SU-DHL-6 (cell line): ENCODE measurements at regions not wholly inside any gene's neighbourhood (a gene's known extent, or its start where the extent isn't known, plus 50 kb on each side); places are given as distances from the start of the nearest gene placed in this dataset.

Source experiments
- H2AFZ ChIP-seq: fragments of 200-600 bp; sonication (generic); 2 replicates; pipeline ENCODE4 v1.6.1; 2014; ENCODE audit warnings: low read depth, mild to moderate bottlenecking, moderate library complexity, mixed read lengths, antibody characterized with exemption, low read length; ENCODE audit not compliant: severe bottlenecking
- H3F3A ChIP-seq: fragments of 200-600 bp; shearing (Covaris generic); 2 replicates; pipeline ENCODE4 v1.6.0; 2016; ENCODE audit warnings: antibody characterized with exemption, mild to moderate bottlenecking; ENCODE audit not compliant: insufficient read depth
- H3K27ac ChIP-seq: fragments of 200-600 bp; sonication (generic); 2 replicates; pipeline ENCODE4 v1.5.1; 2016; ENCODE audit warnings: low read depth, mild to moderate bottlenecking, low read length, moderate library complexity, mixed read lengths
- H3K27me3 ChIP-seq: fragments of 200-600 bp; sonication (generic), shearing (Covaris generic); 2 replicates; pipeline ENCODE4 v1.6.0; 2014; ENCODE audit warnings: mild to moderate bottlenecking, low read length
- H3K36me3 ChIP-seq: fragments of 200-600 bp; sonication (generic); 2 replicates; pipeline ENCODE4 v1.6.1; 2014; ENCODE audit warnings: mild to moderate bottlenecking, low read length, mixed read lengths
- H3K4me2 ChIP-seq: fragments of 300-600, 200-600 bp; shearing (Covaris generic), sonication (generic); 2 replicates; pipeline ENCODE4 v1.6.0; 2014; ENCODE audit warnings: low read length, low read depth, mild to moderate bottlenecking; ENCODE audit not compliant: poor library complexity, severe bottlenecking
- H3K4me3 ChIP-seq: fragments of 200-600 bp; sonication (generic); 2 replicates; pipeline ENCODE4 v1.5.1; 2014; ENCODE audit warnings: antibody characterized with exemption, low read length, mild to moderate bottlenecking, mixed read lengths; ENCODE audit not compliant: insufficient read depth, poor library complexity, severe bottlenecking
- H3K79me2 ChIP-seq: fragments of 200-600 bp; sonication (generic); 2 replicates; pipeline ENCODE4 v1.6.1; 2014; ENCODE audit warnings: mild to moderate bottlenecking, low read length, moderate library complexity; ENCODE audit not compliant: insufficient read depth
- H3K9ac ChIP-seq: fragments of 200-600 bp; sonication (generic); 2 replicates; pipeline ENCODE4 v1.7.0; 2014; ENCODE audit warnings: mild to moderate bottlenecking, low read length
- H3K9me2 ChIP-seq: fragments of 200-600 bp; sonication (generic); replicated peaks from 2 replicates; pipeline ENCODE4 v1.6.1; 2014; ENCODE audit warnings: low read length; ENCODE audit not compliant: insufficient read depth
- H3K9me3 ChIP-seq: fragments of 200-600 bp; sonication (generic); 2 replicates; pipeline ENCODE4 v1.6.1; 2014; ENCODE audit warnings: low read length, mixed read lengths; ENCODE audit not compliant: insufficient read depth
- H4K20me1 ChIP-seq: fragments of 200-600 bp; sonication (generic); 2 replicates; pipeline ENCODE4 v1.6.1; 2014; ENCODE audit warnings: low read depth, mild to moderate bottlenecking, antibody characterized with exemption, low read length, moderate library complexity, mixed read lengths
- EZH2phosphoT487 ChIP-seq: fragments of 200-600 bp; sonication (generic), shearing (Covaris generic); conservative IDR thresholded peaks from 2 replicates; pipeline ENCODE4 v1.6.1; 2018; ENCODE audit warnings: mild to moderate bottlenecking, antibody characterized with exemption, low read length, moderate library complexity, mixed read lengths
- TF ChIP-seq, protein P1 (sequence below): fragments of 200-600 bp; sonication (generic); IDR thresholded peaks from one replicate; pipeline ENCODE4 v1.5.1; 2017; ENCODE audit warnings: antibody characterized with exemption, mild to moderate bottlenecking, low read length, moderate library complexity; ENCODE audit not compliant: insufficient read depth, poor library complexity, severe bottlenecking

DNA sequence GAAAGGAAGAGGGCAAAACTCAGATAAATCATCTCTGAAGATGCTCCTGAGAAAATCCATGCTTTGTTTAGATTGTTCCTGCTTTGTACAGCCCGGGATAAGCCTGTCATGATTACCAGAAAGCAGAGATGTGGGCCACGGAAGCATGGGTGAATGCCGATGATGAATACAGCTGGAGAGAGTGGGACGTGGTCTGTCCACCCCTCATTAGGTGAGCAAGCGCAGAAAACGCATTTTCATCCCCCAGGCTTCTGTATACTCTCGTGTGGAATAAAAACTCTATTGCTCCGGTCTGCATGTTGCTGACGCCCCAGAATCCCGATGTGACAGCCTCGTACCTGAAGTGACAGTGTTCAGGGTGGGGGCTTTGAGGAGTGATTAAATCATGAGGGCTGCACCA lies 52.0 kb upstream of the SALL3 start:
- Histone ChIP-seq H3K9ac (no peak overlapping the region), H3K4me3 (no peak overlapping the region), H3K4me2 (no peak overlapping the region), H3K27ac (no peak overlapping the region), H3K27me3 (no peaks in the 10 kb centered on the region), H3K9me3 (no peaks in the 10 kb centered on the region), H3F3A (no peaks in the 10 kb centered on the region), H3K9me2 (no peaks in the 10 kb centered on the region), H2AFZ (no peak overlapping the region), H3K79me2 (no peaks in the 10 kb centered on the region), H3K36me3 (no peaks in the 10 kb centered on the region), H4K20me1 (no peaks in the 10 kb centered on the region)
- TF ChIP-seq, protein P1, sequence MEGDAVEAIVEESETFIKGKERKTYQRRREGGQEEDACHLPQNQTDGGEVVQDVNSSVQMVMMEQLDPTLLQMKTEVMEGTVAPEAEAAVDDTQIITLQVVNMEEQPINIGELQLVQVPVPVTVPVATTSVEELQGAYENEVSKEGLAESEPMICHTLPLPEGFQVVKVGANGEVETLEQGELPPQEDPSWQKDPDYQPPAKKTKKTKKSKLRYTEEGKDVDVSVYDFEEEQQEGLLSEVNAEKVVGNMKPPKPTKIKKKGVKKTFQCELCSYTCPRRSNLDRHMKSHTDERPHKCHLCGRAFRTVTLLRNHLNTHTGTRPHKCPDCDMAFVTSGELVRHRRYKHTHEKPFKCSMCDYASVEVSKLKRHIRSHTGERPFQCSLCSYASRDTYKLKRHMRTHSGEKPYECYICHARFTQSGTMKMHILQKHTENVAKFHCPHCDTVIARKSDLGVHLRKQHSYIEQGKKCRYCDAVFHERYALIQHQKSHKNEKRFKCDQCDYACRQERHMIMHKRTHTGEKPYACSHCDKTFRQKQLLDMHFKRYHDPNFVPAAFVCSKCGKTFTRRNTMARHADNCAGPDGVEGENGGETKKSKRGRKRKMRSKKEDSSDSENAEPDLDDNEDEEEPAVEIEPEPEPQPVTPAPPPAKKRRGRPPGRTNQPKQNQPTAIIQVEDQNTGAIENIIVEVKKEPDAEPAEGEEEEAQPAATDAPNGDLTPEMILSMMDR = no peak
- TF ChIP-seq EZH2phosphoT487 = no peak

DNA sequence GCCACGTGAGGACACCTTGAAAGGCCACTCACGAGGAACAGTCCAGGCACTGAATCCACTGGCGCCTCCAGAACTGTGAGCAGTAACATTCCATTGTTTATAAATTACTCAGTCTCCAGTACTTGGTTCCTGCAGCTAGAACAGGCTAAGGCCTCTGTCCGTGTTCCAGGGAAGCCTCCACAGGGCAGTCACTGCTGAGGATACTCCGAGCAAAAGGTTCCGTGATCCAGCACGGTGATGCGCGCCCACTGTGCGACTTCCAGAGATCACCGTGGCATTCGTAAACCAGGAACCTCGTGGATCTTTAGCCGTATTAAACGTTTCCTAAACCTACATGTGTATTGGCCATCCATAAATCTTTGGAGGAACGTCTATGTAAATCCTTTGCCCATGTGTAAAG lies 51.5 kb upstream of the SALL3 start:
- Histone ChIP-seq H3K36me3 (no peaks in the 10 kb centered on the region), H3K27me3 (no peaks in the 10 kb centered on the region), H3K9me2 (no peaks in the 10 kb centered on the region), H3K9ac (no peak overlapping the region), H3K4me3 (no peak overlapping the region), H3K27ac (no peak overlapping the region), H2AFZ (no peak overlapping the region), H3K4me2 (no peak overlapping the region), H4K20me1 (no peaks in the 10 kb centered on the region), H3K9me3 (no peaks in the 10 kb centered on the region), H3F3A (no peaks in the 10 kb centered on the region), H3K79me2 (no peaks in the 10 kb centered on the region)
- TF ChIP-seq EZH2phosphoT487 = no peak
- TF ChIP-seq, protein P1 = no peak

DNA sequence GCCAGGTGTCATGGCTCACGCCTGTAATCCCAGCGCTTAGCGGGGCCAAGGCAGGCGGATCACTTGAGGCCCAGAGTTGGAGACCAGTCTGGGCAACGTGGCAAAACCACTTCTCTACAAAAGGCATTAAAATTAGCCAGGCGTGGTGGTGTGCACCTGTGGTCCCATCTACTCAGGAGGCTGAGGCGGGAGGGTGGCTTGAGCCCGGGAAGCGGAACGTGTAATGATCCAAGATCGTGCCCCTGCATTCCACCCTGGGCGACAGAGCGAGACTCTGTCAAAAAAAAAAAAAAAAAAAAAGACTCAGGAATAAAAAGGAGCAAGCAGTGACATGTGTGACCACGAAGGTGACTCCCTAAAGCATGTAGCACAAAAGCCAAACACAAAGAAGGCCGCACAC lies 50.1 kb upstream of the SALL3 start:
- H4K20me1 ChIP-seq = no peaks in the 10 kb centered on the region
- H3K4me2 ChIP-seq = no peak overlapping the region
- H3F3A ChIP-seq = no peaks in the 10 kb centered on the region
- H3K9me2 ChIP-seq = no peaks in the 10 kb centered on the region
- no peaks in the 10 kb centered on the region for H3K27me3 ChIP-seq
- no peak overlapping the region for H3K27ac ChIP-seq
- no peak overlapping the region for H2AFZ ChIP-seq
- H3K4me3 ChIP-seq = no peak overlapping the region
- TF ChIP-seq, protein P1 = no peak
- TF ChIP-seq EZH2phosphoT487 = no peak
- H3K9me3 ChIP-seq = no peaks in the 10 kb centered on the region
- no peak overlapping the region for H3K9ac ChIP-seq
- H3K79me2 ChIP-seq = no peaks in the 10 kb centered on the region
- no peaks in the 10 kb centered on the region for H3K36me3 ChIP-seq
